HFF-Myc (cell line): ENCODE measurements at regions not wholly inside any gene's neighbourhood (a gene's known extent, or its start where the extent isn't known, plus 50 kb on each side); places are given as distances from the start of the nearest gene placed in this dataset.
A peak's percentile ranks its signal among the peaks of the same experiment; 100 is the strongest.
"Not testable (repeated sequence)": the region's sequence is repeated elsewhere in the genome, so short reads cannot be mapped to it uniquely, and the experiment has no call there.

Experiments used
- DNase-seq: peaks from one replicate; pipeline ENCODE4 v3.0.0-alpha.2; 2011; ENCODE audit warnings: low read depth; ENCODE audit errors: extremely low read depth
- H3K4me3 ChIP-seq: replicated peaks from 2 replicates; pipeline ENCODE4 v1.5.1; 2011; ENCODE audit warnings: low read depth, mild to moderate bottlenecking, control low read depth, low read length
- CTCF ChIP-seq: IDR thresholded peaks from 2 replicates; pipeline ENCODE4 v1.5.1; 2012; ENCODE audit warnings: mild to moderate bottlenecking, low read depth, low read length, control low read depth; ENCODE audit errors: missing control alignments

- no peak for DNase-seq
- no peak for TF ChIP-seq CTCF
- no peak overlapping the region for H3K4me3 ChIP-seq
Measured at GRCh38 chr13:62760724-62761123, 1345.1 kb upstream of the PCDH20 start.

GRCh38 chr13:62747629-62748028 lies 1332.0 kb upstream of the PCDH20 start:
- TF ChIP-seq CTCF: no peak
- no peak overlapping the region for H3K4me3 ChIP-seq
- peak; percentile 1 for DNase-seq

- no peak for TF ChIP-seq CTCF
- H3K4me3 ChIP-seq: no peak overlapping the region
- DNase-seq: no peak
Measured at GRCh38 chr13:62747152-62747551, 1331.5 kb upstream of the PCDH20 start.

GRCh38 chr13:62729746-62730145 lies 1314.1 kb upstream of the PCDH20 start:
- DNase-seq, H3K4me3 ChIP-seq: not testable (repeated sequence)

GRCh38 chr13:62721893-62722292 lies 1306.2 kb upstream of the PCDH20 start:
- no peak for TF ChIP-seq CTCF
- H3K4me3 ChIP-seq: no peak overlapping the region
- no peak for DNase-seq

- not testable (repeated sequence) for DNase-seq, H3K4me3 ChIP-seq
Measured at GRCh38 chr13:62711948-62712347, 1296.3 kb upstream of the PCDH20 start.

GRCh38 chr13:62710787-62711186 lies 1295.1 kb upstream of the PCDH20 start:
- H3K4me3 ChIP-seq: no peak overlapping the region
- TF ChIP-seq CTCF: no peak
- no peak for DNase-seq

GRCh38 chr13:62706048-62706447 lies 1290.4 kb upstream of the PCDH20 start:
- no peak for TF ChIP-seq CTCF
- H3K4me3 ChIP-seq: no peak overlapping the region
- no peak for DNase-seq
